Activated CD4-positive, alpha-beta T cell treated with anti-CD3 and anti-CD28 coated beads for 36 hours (primary cell): ENCODE measurements at regions not wholly inside any gene's neighbourhood (a gene's known extent, or its start where the extent isn't known, plus 50 kb on each side); places are given as distances from the start of the nearest gene placed in this dataset.

Experiments
- ATAC-seq: fragments of 200-7000 bp; cut with Tn5 transposase; one replicate; pipeline ENCODE4 v1.10.0; 2021; ENCODE audit warnings: mild to moderate bottlenecking, moderate library complexity
- CTCF ChIA-PET: fragments of 350-600 bp; sonication (Branson Sonifier 250); formaldehyde crosslinking; loops from one replicate; lab custom pipeline; 2021; ENCODE audit warnings: antibody characterized with exemption; lab: Charles Lee
- POLR2A ChIA-PET: fragments of 350-600 bp; sonication (Branson Sonifier 250); formaldehyde crosslinking; loops from one replicate; lab custom pipeline; 2021; ENCODE audit warnings: antibody characterized with exemption, inconsistent platforms; lab: Charles Lee
- DNase-seq: peaks from one replicate; pipeline ENCODE4 v3.0.0-alpha.2; 2020
- H3K27ac Mint-ChIP-seq: one replicate; pipeline ENCODE4 v1.8.0; 2021; ENCODE audit warnings: mixed read lengths
- H3K27me3 Mint-ChIP-seq: one replicate; pipeline ENCODE4 v1.8.0; 2021; ENCODE audit warnings: mixed read lengths
- H3K36me3 Mint-ChIP-seq: one replicate; pipeline ENCODE4 v1.8.0; 2021; ENCODE audit warnings: low read depth, mixed read lengths
- H3K4me1 Mint-ChIP-seq: one replicate; pipeline ENCODE4 v1.8.0; 2021; ENCODE audit warnings: mixed read lengths
- H3K4me3 Mint-ChIP-seq: one replicate; pipeline ENCODE4 v1.8.0; 2021; ENCODE audit warnings: mild to moderate bottlenecking, moderate library complexity, mixed read lengths
- H3K9me3 Mint-ChIP-seq: one replicate; pipeline ENCODE4 v1.8.0; 2021; ENCODE audit warnings: low read depth, mixed read lengths
- intact Hi-C, 2 experiments: fragments of 100-400 bp; cut with DNase I in 1 of 2; cut with micrococcal nuclease in 1 of 2; formaldehyde crosslinking; loops; one replicate each; pipeline versions ENCODE4 v1.14.2 to v1.15.1; 2022 to 2024; cut with DNase I, micrococcal nuclease

- Mint-ChIP-seq H3K27me3 (no peaks in the 10 kb centered on the region), H3K4me3 (no peak overlapping the region), H3K27ac (peak overlapping the region; percentile 39), H3K9me3 (no peaks in the 10 kb centered on the region), H3K4me1 (peaks cover 29% of the 10 kb centered on the region), H3K36me3 (no peaks in the 10 kb centered on the region)
- intact Hi-C loops = no loop called here
- CTCF ChIA-PET = no interaction called here
- DNase-seq = no peak
- peak; percentile 63 for ATAC-seq
- POLR2A ChIA-PET = no interaction called here
Measured at GRCh38 chr1:234871710-234872271, 256.8 kb downstream of the TOMM20 start.

- H3K9me3 Mint-ChIP-seq = no peaks in the 10 kb centered on the region
- H3K36me3 Mint-ChIP-seq = no peaks in the 10 kb centered on the region
- peak overlapping the region; percentile 39 for H3K27ac Mint-ChIP-seq
- ChIA-PET POLR2A (no interaction called here), CTCF (no interaction called here)
- H3K4me1 Mint-ChIP-seq = peaks cover 27% of the 10 kb centered on the region
- H3K27me3 Mint-ChIP-seq = no peaks in the 10 kb centered on the region
- DNase-seq = no peak
- no peak for ATAC-seq
- intact Hi-C loops = no loop called here
- no peak overlapping the region for H3K4me3 Mint-ChIP-seq
Measured at GRCh38 chr1:234871039-234871709, 257.5 kb downstream of the TOMM20 start.

DNA sequence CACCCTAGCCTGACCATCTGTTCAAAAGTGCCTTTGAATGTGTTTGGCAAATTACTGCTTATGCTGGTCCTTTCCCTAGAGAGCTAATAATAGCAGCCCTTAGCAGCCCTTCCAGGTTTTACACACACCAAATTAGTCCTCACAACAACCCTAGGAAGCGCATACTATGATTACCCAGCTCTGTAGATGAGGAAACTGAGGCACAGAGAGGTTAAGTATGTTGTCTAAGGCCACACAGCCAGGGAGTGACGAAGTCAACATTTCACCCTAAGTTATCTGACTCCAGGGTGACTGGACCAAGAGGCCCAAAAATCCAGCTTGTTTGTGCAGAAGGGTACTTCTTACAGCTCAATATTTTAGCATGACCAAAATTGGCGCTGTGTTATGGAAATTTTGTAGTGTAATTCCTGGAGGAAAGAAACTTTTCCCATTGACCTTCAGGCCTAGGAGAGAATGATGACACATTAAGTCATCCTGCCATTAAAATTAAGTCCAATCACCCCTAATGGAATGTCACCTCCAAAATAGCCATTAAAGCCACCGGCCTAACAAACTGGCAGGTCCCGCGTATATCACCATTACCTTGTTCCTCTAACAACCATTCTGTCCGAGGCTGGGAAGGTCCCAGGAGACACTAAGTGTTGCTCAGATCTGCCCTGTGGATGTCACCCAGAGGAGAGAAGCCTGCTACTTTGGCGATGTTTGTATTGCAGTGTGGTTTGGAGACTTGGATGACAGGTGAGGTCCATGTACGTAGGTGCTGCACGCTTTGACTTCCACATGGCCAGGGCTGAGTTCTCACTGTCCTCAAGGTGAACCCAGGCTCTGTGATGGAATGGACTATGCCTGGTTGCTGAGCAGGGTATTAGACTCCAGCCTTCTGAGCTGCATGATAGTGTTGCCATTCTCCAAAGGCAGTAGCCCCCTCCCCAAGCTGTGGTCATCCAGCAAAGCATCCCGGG lies 258.3 kb downstream of the TOMM20 start:
- Mint-ChIP-seq H3K9me3 (peaks cover 3% of the 10 kb centered on the region), H3K4me3 (no peak overlapping the region), H3K4me1 (peaks cover 21% of the 10 kb centered on the region), H3K27me3 (no peaks in the 10 kb centered on the region), H3K36me3 (peaks cover 2% of the 10 kb centered on the region), H3K27ac (no peak overlapping the region)
- CTCF ChIA-PET = no interaction called here
- no peak for DNase-seq
- POLR2A ChIA-PET = no interaction called here
- no peak for ATAC-seq
- intact Hi-C loops = no loop called here

- Mint-ChIP-seq H3K4me3 (no peak overlapping the region), H3K36me3 (peaks cover 2% of the 10 kb centered on the region), H3K27me3 (no peaks in the 10 kb centered on the region), H3K9me3 (peaks cover 3% of the 10 kb centered on the region), H3K4me1 (peaks cover 18% of the 10 kb centered on the region), H3K27ac (no peak overlapping the region)
- CTCF ChIA-PET = no interaction called here
- POLR2A ChIA-PET = no interaction called here
- intact Hi-C loops = no loop called here
- ATAC-seq (no peak), DNase-seq (no peak)
Measured at GRCh38 chr1:234869182-234870019, 259.2 kb downstream of the TOMM20 start.

- CTCF ChIA-PET = interaction anchor here (0.7 to 0.8 kb wide), 3 partner anchors 11 to 1626 kb away, joined by 3 read pairs; no protein-coding TSS in a partner anchor
- no peak for ATAC-seq
- no peak for DNase-seq
- H3K27me3 Mint-ChIP-seq = no peaks in the 10 kb centered on the region
- H3K4me1 Mint-ChIP-seq = peaks cover 18% of the 10 kb centered on the region
- intact Hi-C loops = no loop called here
- H3K9me3 Mint-ChIP-seq = peaks cover 3% of the 10 kb centered on the region
- no peak overlapping the region for H3K27ac Mint-ChIP-seq
- no peak overlapping the region for H3K4me3 Mint-ChIP-seq
- POLR2A ChIA-PET = no interaction called here
- peaks cover 2% of the 10 kb centered on the region for H3K36me3 Mint-ChIP-seq
Measured at GRCh38 chr1:234868296-234869147, 258.5 kb upstream of the IRF2BP2 start.

GRCh38 chr1:234866007-234866866 lies 256.3 kb upstream of the IRF2BP2 start:
- CTCF ChIA-PET = no interaction called here
- peak overlapping the region; percentile 37 for H3K27ac Mint-ChIP-seq
- DNase-seq = peak; percentile 26
- H3K36me3 Mint-ChIP-seq = peaks cover 2% of the 10 kb centered on the region
- peaks cover 3% of the 10 kb centered on the region for H3K9me3 Mint-ChIP-seq
- no peaks in the 10 kb centered on the region for H3K27me3 Mint-ChIP-seq
- peaks cover 20% of the 10 kb centered on the region for H3K4me1 Mint-ChIP-seq
- intact Hi-C loops = no loop called here
- peak; percentile 67 for ATAC-seq
- H3K4me3 Mint-ChIP-seq = no peak overlapping the region
- POLR2A ChIA-PET = no interaction called here

DNA sequence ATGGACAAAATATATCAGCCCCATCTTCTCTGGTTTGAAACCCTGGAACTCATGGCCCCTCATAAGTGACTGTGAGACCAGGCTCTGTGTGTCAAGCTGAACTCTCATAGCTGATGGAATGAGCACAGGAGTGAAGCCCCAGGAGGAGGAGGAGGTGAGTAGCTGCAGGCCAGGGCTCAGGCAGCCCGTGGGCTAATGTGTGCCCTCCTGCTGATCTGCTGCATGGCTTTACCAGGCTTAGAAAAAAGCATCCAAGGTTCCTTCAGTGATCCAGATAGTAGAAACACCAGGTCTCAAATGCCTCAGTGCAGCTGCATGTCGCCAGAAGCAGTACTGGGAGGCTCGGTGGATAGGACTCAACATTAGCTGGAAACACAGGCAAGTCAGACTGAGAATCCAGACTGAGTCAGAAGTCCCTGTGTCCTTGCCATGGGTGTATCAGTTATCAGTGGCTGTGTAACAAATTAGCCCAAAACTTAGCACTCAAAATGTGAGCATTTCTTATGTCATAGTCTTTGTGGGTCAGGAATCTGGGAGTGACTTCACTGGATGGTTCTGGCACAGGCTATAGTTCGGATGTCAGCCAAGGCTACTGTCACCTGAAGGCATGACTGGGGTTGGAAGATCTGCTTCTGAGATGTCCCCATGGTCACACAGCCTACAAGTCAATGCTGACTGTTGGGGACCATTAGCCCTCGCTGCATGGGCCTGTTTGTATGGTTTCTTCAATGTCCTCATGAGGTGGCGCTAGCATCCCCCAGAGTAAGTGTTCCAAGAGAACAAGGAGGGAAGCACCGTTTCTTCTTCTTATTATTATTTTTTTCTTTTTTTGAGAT lies 255.4 kb upstream of the IRF2BP2 start:
- Mint-ChIP-seq H3K4me1 (peaks cover 20% of the 10 kb centered on the region), H3K36me3 (peaks cover 2% of the 10 kb centered on the region), H3K4me3 (no peak overlapping the region), H3K9me3 (peaks cover 5% of the 10 kb centered on the region), H3K27me3 (no peaks in the 10 kb centered on the region), H3K27ac (no peak overlapping the region)
- ChIA-PET CTCF (no interaction called here), POLR2A (no interaction called here)
- intact Hi-C loops = no loop called here
- DNase-seq = no peak
- no peak for ATAC-seq

- POLR2A ChIA-PET = interaction anchor here (1.1 kb wide), 1 partner anchor 171 kb away, joined by 3 read pairs; no protein-coding TSS in a partner anchor
Measured at GRCh38 chr1:234864116-234864515, 254.1 kb upstream of the IRF2BP2 start.

DNA sequence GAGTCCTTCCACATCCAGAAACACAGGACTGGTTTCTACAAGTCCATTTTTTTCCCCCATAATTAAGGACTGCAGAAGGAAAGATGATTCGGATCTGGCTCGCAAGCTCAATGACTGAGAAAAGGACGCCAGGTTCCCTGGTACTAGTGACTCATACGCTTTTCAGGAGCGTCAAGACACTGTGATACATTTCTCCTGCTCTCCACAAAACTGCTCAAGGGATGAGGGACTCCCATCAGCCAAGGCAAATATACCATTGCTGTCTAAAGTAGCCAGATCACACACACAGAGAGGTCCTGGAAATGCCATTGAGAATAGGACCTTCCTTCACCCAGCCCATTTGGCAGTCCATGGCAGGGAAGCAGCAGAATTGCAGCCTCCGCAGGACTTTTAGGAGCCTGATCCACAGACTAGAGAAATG lies 253.6 kb upstream of the IRF2BP2 start:
- Mint-ChIP-seq H3K4me3 (no peak overlapping the region), H3K27ac (no peak overlapping the region), H3K9me3 (peaks cover 5% of the 10 kb centered on the region), H3K4me1 (peaks cover 20% of the 10 kb centered on the region), H3K27me3 (no peaks in the 10 kb centered on the region), H3K36me3 (peaks cover 2% of the 10 kb centered on the region)
- DNase-seq (no peak), ATAC-seq (no peak)
- ChIA-PET POLR2A (interaction anchor here (1.1 kb wide), 1 partner anchor 171 kb away, joined by 3 read pairs; no protein-coding TSS in a partner anchor), CTCF (interaction anchor here (0.8 kb wide), 1 partner anchor 79 kb away, joined by 3 read pairs; no protein-coding TSS in a partner anchor)
- intact Hi-C loops = no loop called here

More at GRCh38 chr1:234864116-234864515, 254.1 kb upstream of the IRF2BP2 start:
- Mint-ChIP-seq H3K4me3 (no peak overlapping the region), H3K36me3 (peaks cover 2% of the 10 kb centered on the region), H3K9me3 (peaks cover 5% of the 10 kb centered on the region), H3K27ac (no peak overlapping the region), H3K27me3 (no peaks in the 10 kb centered on the region), H3K4me1 (peaks cover 20% of the 10 kb centered on the region)
- CTCF ChIA-PET = no interaction called here
- no peak for ATAC-seq
- no peak for DNase-seq
- intact Hi-C loops = no loop called here
